HEK293 (cell line): ENCODE measurements at regions not wholly inside any gene's neighbourhood (a gene's known extent, or its start where the extent isn't known, plus 50 kb on each side); places are given as distances from the start of the nearest gene placed in this dataset.

ENCODE experiments used
- CTCF ChIA-PET: fragments of 350-600 bp; formaldehyde crosslinking; extraction: SDS; loops from one replicate; lab custom pipeline; 2021; ENCODE audit warnings: antibody characterized with exemption; lab: Yijun Ruan, JAX
- POLR2A ChIA-PET: fragments of 300-600 bp; formaldehyde crosslinking; extraction: SDS; loops from one replicate; lab custom pipeline; 2020; ENCODE audit warnings: antibody characterized with exemption, inconsistent platforms; lab: Yijun Ruan, JAX
- H3K27ac ChIP-seq: fragments of 200-500 bp; sonication (Bioruptor generic); 2 replicates; pipeline ENCODE4 v1.5.1; 2014; ENCODE audit warnings: low read depth, low read length, control low read depth, inconsistent platforms; ENCODE audit errors: extremely low read depth
- H3K36me3 ChIP-seq, 2 experiments: fragments of 200-500 bp in 1 of 2; sonication (Bioruptor generic) in 1 of 2; 1 replicate in 1 of 2; 2 replicates in 1 of 2; pipeline ENCODE4 v1.5.1; 2014 to 2017; ENCODE audit warnings: inconsistent platforms in 2 of 2, low read length in 2 of 2; ENCODE audit not compliant: control insufficient read depth in 2 of 2, insufficient read depth in 1 of 2
- H3K4me1 ChIP-seq: fragments of 200-500 bp; sonication (Bioruptor generic); 2 replicates; pipeline ENCODE4 v1.5.1; 2014; ENCODE audit warnings: mild to moderate bottlenecking, low read length, inconsistent platforms; ENCODE audit not compliant: control insufficient read depth, insufficient read depth
- H3K4me3 ChIP-seq: 2 replicates; pipeline ENCODE4 v1.5.1; 2011; ENCODE audit warnings: low read depth, mild to moderate bottlenecking, control low read depth, low read length, moderate library complexity
- H3K9me3 ChIP-seq: fragments of 200-500 bp; sonication (Bioruptor generic); 2 replicates; pipeline ENCODE4 v1.5.1; 2014; ENCODE audit warnings: low read depth, low read length, inconsistent platforms; ENCODE audit not compliant: control insufficient read depth, insufficient read depth
- FEZF1 ChIP-seq: fragments of 450-650 bp; formaldehyde crosslinking; IDR thresholded peaks from 2 replicates; pipeline ENCODE4 v1.5.1; 2016; ENCODE audit warnings: missing biosample characterization, missing genetic modification characterization
- KLF17 ChIP-seq: fragments of 450-650 bp; formaldehyde crosslinking; IDR thresholded peaks from 2 replicates; pipeline ENCODE4 v1.5.1; 2016; ENCODE audit warnings: missing biosample characterization, missing genetic modification characterization
- PRDM2 ChIP-seq: fragments of 450-650 bp; formaldehyde crosslinking; IDR thresholded peaks from 2 replicates; pipeline ENCODE4 v1.5.1; 2016; ENCODE audit warnings: missing biosample characterization, missing genetic modification characterization, borderline replicate concordance
- YY2 ChIP-seq: fragments of 450-650 bp; formaldehyde crosslinking; IDR thresholded peaks from 2 replicates; pipeline ENCODE4 v1.5.1; 2016; ENCODE audit warnings: missing biosample characterization, missing genetic modification characterization
- ZNF132 ChIP-seq: fragments of 450-650 bp; formaldehyde crosslinking; IDR thresholded peaks from 2 replicates; pipeline ENCODE4 v1.5.1; 2017; ENCODE audit warnings: missing biosample characterization, missing genetic modification characterization, borderline replicate concordance
- ZNF184 ChIP-seq: fragments of 450-650 bp; IDR thresholded peaks from 2 replicates; pipeline ENCODE4 v1.5.1; 2018; ENCODE audit warnings: missing biosample characterization, mild to moderate bottlenecking, missing genetic modification characterization
- ZNF529 ChIP-seq: fragments of 450-650 bp; formaldehyde crosslinking; IDR thresholded peaks from 2 replicates; pipeline ENCODE4 v1.5.1; 2017; ENCODE audit warnings: missing genetic modification characterization, missing biosample characterization; ENCODE audit not compliant: insufficient replicate concordance
- ZNF585B ChIP-seq: fragments of 450-650 bp; formaldehyde crosslinking; IDR thresholded peaks from 2 replicates; pipeline ENCODE4 v1.5.1; 2016; ENCODE audit warnings: missing biosample characterization, missing genetic modification characterization
- ZNF692 ChIP-seq: fragments of 450-650 bp; formaldehyde crosslinking; IDR thresholded peaks from 2 replicates; pipeline ENCODE4 v1.5.1; 2016; ENCODE audit warnings: missing biosample characterization, missing genetic modification characterization

GRCh38 chr2:236768393-236769140 lies 198.9 kb downstream of the ACKR3 start (continued):
- TF ChIP-seq ZNF692 (tag by site-specific recombination) (no peak), ZNF529 (tag by site-specific recombination) (no peak)

GRCh38 chr2:236769981-236770671 lies 200.5 kb downstream of the ACKR3 start:
- H3K36me3 ChIP-seq = no peaks in the 10 kb centered on the region
- TF ChIP-seq ZNF184 (tag by site-specific recombination) (no peak), YY2 (tag by site-specific recombination) (peak; percentile 76), ZNF132 (no peak)
- no peak overlapping the region for H3K27ac ChIP-seq
- H3K4me3 ChIP-seq = no peak overlapping the region
- H3K9me3 ChIP-seq = no peaks in the 10 kb centered on the region
- CTCF ChIA-PET = interaction anchor here (0.8 to 1.9 kb wide), 4 partner anchors 12 to 257 kb away, joined by 3 to 4 read pairs (median 4); partner anchors contain the start of gene ACKR3
- H3K4me1 ChIP-seq = 0 out of 2 replicates have a peak, but pooled peaks cover 3% of the 10 kb centered on the region
- POLR2A ChIA-PET = interaction anchor here (0.6 to 1.5 kb wide), 3 partner anchors 24 to 200 kb away, joined by 3 to 4 read pairs (median 3); partner anchors contain the start of gene ACKR3

- ChIA-PET POLR2A (no interaction called here), CTCF (no interaction called here)
- Histone ChIP-seq H3K4me3 (no peak overlapping the region), H3K4me1 (peaks cover 10% of the 10 kb centered on the region), H3K27ac (no peak overlapping the region), H3K9me3 (no peaks in the 10 kb centered on the region), H3K36me3 (no peaks in the 10 kb centered on the region)
- TF ChIP-seq PRDM2 (tag by site-specific recombination) = no peak
- no peak for TF ChIP-seq ZNF585B (tag by site-specific recombination)
- no peak for TF ChIP-seq FEZF1 (tag by site-specific recombination)
- no peak for TF ChIP-seq KLF17 (tag by site-specific recombination)
These were observed 202.7 kb downstream of the ACKR3 start for GRCh38 chr2:236772220-236772837.
